ENCODE measurements at regions not wholly inside any gene's neighbourhood (a gene's known extent, or its start where the extent isn't known, plus 50 kb on each side); places are given as distances from the start of the nearest gene placed in this dataset.

- TF ChIP-seq POLR2A (IDR thresholded peaks at IDR 0.05) (no peak), CTCF (IDR thresholded peaks at IDR 0.05) (no peak)
Measured at GRCh38 chr17:70658317-70658716, 489.0 kb downstream of the KCNJ2 start.
